Muscle layer of duodenum (tissue), 2 donors: ENCODE measurements at regions not wholly inside any gene's neighbourhood (a gene's known extent, or its start where the extent isn't known, plus 50 kb on each side); places are given as distances from the start of the nearest gene placed in this dataset.
"Not testable (repeated sequence)": the region's sequence is repeated elsewhere in the genome, so short reads cannot be mapped to it uniquely, and the experiment has no call there.

Experiments used
- H3K27ac ChIP-seq: one replicate; pipeline ENCODE4 v1.7.0; 2013; ENCODE audit warnings: mild to moderate bottlenecking, low read length
- H3K27me3 ChIP-seq: one replicate; pipeline ENCODE4 v1.7.0; 2013; ENCODE audit warnings: low read depth, mild to moderate bottlenecking, control low read depth, low read length
- H3K36me3 ChIP-seq, 2 donors: one replicate each; pipeline ENCODE4 v1.7.0; 2013; ENCODE audit warnings: low read length in 2 of 2, control low read depth in 1 of 2, mild to moderate bottlenecking in 1 of 2; ENCODE audit not compliant: insufficient read depth in 2 of 2, control insufficient read depth in 1 of 2
- H3K4me1 ChIP-seq, 2 donors: one replicate each; pipeline ENCODE4 v1.7.0; 2013; ENCODE audit warnings: low read length in 2 of 2, mild to moderate bottlenecking in 2 of 2, control low read depth in 1 of 2, moderate library complexity in 1 of 2; ENCODE audit not compliant: insufficient read depth in 2 of 2, control insufficient read depth in 1 of 2
- H3K4me3 ChIP-seq, 2 donors: one replicate each; pipeline ENCODE4 v1.7.0; 2013; ENCODE audit warnings: low read length in 2 of 2, low read depth in 1 of 2, mild to moderate bottlenecking in 1 of 2
- H3K9me3 ChIP-seq, 2 donors: one replicate each; pipeline ENCODE4 v1.7.0; 2013; ENCODE audit warnings: low read length in 2 of 2, control low read depth in 1 of 2, mild to moderate bottlenecking in 1 of 2; ENCODE audit not compliant: control insufficient read depth in 1 of 2
- donor health status: healthy.

GRCh38 chr2:240236217-240237111 lies 96.0 kb upstream of the OTOS start:
- Histone ChIP-seq H3K36me3 (no peaks in the 10 kb centered on the region), H3K4me1 (peaks cover 0 to 18% of the 10 kb centered on the region in 2 donors), H3K27me3 (no peaks in the 10 kb centered on the region), H3K9me3 (no peaks in the 10 kb centered on the region), H3K27ac (no peak overlapping the region), H3K4me3 (no peak overlapping the region)

GRCh38 chr2:240237609-240238174 lies 97.2 kb upstream of the OTOS start:
- H3K4me1 ChIP-seq, result peaks cover 0 to 18% of the 10 kb centered on the region in 2 donors
- H3K36me3 ChIP-seq, result no peaks in the 10 kb centered on the region
- H3K9me3 ChIP-seq, result no peaks in the 10 kb centered on the region
- no peaks in the 10 kb centered on the region for H3K27me3 ChIP-seq
- no peak overlapping the region for H3K27ac ChIP-seq
- H3K4me3 ChIP-seq, result no peak overlapping the region

- Histone ChIP-seq H3K27me3 (no peaks in the 10 kb centered on the region), H3K4me1 (peaks cover 0 to 18% of the 10 kb centered on the region in 2 donors), H3K4me3 (no peak overlapping the region), H3K27ac (no peak overlapping the region), H3K36me3 (no peaks in the 10 kb centered on the region), H3K9me3 (no peaks in the 10 kb centered on the region)
Observed at GRCh38 chr2:240238201-240238600, 97.7 kb upstream of the OTOS start.

GRCh38 chr2:240238786-240239185 lies 98.3 kb upstream of the OTOS start:
- Histone ChIP-seq H3K9me3 (no peaks in the 10 kb centered on the region), H3K4me3 (no peak overlapping the region), H3K27ac (no peak overlapping the region), H3K36me3 (no peaks in the 10 kb centered on the region), H3K27me3 (no peaks in the 10 kb centered on the region), H3K4me1 (peaks cover 0 to 17% of the 10 kb centered on the region in 2 donors)

- Histone ChIP-seq H3K27ac (no peak overlapping the region), H3K9me3 (no peaks in the 10 kb centered on the region), H3K4me1 (peaks cover 0 to 13% of the 10 kb centered on the region in 2 donors), H3K4me3 (no peak overlapping the region), H3K36me3 (no peaks in the 10 kb centered on the region), H3K27me3 (no peaks in the 10 kb centered on the region)
Observed at GRCh38 chr2:240239325-240239724, 98.9 kb upstream of the OTOS start.

- no peaks in the 10 kb centered on the region for H3K9me3 ChIP-seq
- H3K4me3 ChIP-seq, result no peak overlapping the region
- no peaks in the 10 kb centered on the region for H3K36me3 ChIP-seq
- peaks cover 0 to 13% of the 10 kb centered on the region in 2 donors for H3K4me1 ChIP-seq
- no peak overlapping the region for H3K27ac ChIP-seq
- H3K27me3 ChIP-seq, result no peaks in the 10 kb centered on the region
Observed at GRCh38 chr2:240240017-240240734, 99.7 kb upstream of the OTOS start.

- H3K27ac ChIP-seq, result no peak overlapping the region
- H3K27me3 ChIP-seq, result no peaks in the 10 kb centered on the region
- H3K9me3 ChIP-seq, result no peaks in the 10 kb centered on the region
- no peak overlapping the region for H3K4me3 ChIP-seq
- no peaks in the 10 kb centered on the region for H3K36me3 ChIP-seq
- H3K4me1 ChIP-seq, result peaks cover 0 to 11% of the 10 kb centered on the region in 2 donors
Observed at GRCh38 chr2:240240781-240241180, 100.3 kb upstream of the OTOS start.

- Histone ChIP-seq H3K4me1 (peaks cover 0 to 3% of the 10 kb centered on the region in 2 donors), H3K4me3 (no peak overlapping the region), H3K27ac (no peak overlapping the region), H3K27me3 (no peaks in the 10 kb centered on the region), H3K9me3 (no peaks in the 10 kb centered on the region), H3K36me3 (no peaks in the 10 kb centered on the region)
Observed at GRCh38 chr2:240241572-240241971, 101.1 kb upstream of the OTOS start.

- H3K4me3 ChIP-seq, H3K9me3 ChIP-seq, H3K36me3 ChIP-seq, H3K27ac ChIP-seq, H3K27me3 ChIP-seq, H3K4me1 ChIP-seq: not testable (repeated sequence)
Observed at GRCh38 chr2:240243049-240243448, 102.6 kb upstream of the OTOS start.

- H3K27me3 ChIP-seq, result no peaks in the 10 kb centered on the region
- peaks cover 0 to 8% of the 10 kb centered on the region in 2 donors for H3K4me1 ChIP-seq
- H3K36me3 ChIP-seq, result no peaks in the 10 kb centered on the region
- H3K27ac ChIP-seq, result no peak overlapping the region
- H3K4me3 ChIP-seq, result no peak overlapping the region
- H3K9me3 ChIP-seq, result no peaks in the 10 kb centered on the region
Observed at GRCh38 chr2:240244543-240244942, 104.1 kb upstream of the OTOS start.

GRCh38 chr2:240245184-240245583 lies 104.7 kb upstream of the OTOS start:
- Histone ChIP-seq H3K27me3 (no peaks in the 10 kb centered on the region), H3K36me3 (no peaks in the 10 kb centered on the region), H3K4me3 (no peak overlapping the region), H3K9me3 (no peaks in the 10 kb centered on the region), H3K27ac (no peak overlapping the region), H3K4me1 (peaks cover 1 to 8% of the 10 kb centered on the region in 2 donors)
